A172 (cell line): ENCODE measurements at regions not wholly inside any gene's neighbourhood (a gene's known extent, or its start where the extent isn't known, plus 50 kb on each side); places are given as distances from the start of the nearest gene placed in this dataset.
"Not testable (repeated sequence)": the region's sequence is repeated elsewhere in the genome, so short reads cannot be mapped to it uniquely, and the experiment has no call there.

Experiments used
- DNase-seq: peaks from one replicate; pipeline ENCODE4 v3.0.0-alpha.2; 2015; ENCODE audit warnings: low spot score

DNA sequence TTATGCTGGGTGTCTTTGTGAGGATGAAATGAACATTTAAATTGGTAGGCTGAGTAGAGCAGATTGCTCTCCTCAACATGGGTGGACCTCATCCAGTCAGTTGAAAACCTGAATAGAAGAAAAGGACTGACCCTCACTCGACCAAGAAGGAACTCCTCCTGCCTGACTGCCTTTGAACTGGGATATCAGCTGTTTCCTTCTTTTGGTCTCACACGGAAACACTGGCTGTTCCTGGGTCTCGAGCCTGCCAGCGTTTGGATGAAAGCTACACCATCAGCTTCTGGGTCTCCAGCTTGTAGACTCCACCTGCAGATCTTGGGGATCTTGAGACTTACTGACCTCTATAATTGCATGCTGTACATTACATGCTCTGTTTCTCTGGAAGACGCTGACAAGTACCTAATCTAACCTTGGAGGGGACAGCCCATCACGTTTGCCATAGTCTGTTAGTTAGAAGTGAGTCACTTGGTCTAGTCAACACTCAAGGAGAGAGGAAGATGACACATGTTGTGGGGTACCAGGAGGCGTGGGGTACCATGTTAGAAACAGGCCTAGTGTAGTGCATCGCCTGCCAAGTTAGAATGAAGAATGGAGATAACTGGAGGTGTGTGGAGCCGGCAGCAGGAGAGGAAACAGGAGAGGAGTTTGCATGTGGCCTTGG, 267.0 kb downstream of the MREG start:
- DNase-seq, result no peak

DNA sequence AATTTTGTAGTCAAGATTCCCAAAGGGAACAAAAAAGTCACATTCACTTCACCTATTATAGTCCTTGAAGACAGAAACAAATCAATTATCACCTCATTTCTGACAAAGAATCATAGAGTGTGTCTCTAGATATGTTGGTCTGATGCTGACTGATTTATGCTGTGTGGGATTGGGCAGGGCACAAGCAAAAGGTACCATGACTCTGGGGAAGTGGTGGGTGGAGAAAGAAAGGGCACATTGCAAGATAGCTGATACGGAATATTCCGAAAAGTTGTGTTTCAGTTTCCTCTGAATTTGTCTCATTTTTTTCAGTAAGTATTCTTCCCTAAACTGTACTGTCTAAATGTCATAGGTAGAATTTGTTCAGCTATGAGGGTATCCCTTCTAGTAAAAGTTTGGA, 268.0 kb downstream of the MREG start:
- DNase-seq, result no peak

DNA sequence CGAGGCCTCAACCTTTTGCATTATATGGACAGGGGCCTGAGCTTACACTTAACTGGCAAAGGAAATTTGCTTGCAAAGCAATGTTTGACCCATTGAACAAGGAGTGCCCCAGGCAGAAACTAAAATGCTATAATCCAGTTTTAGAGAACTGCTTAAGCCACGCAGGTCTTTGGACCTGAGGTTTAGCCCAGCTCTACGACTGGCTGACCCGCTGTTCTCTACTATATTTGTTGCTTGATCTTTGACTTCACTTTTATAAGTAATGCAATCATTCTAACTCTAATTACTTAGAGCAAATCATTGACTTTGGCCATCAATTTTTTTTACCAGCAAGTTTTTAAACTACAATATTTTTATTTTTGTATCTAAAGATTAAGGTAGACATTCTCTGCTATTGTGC, 268.8 kb downstream of the MREG start:
- no peak for DNase-seq

DNA sequence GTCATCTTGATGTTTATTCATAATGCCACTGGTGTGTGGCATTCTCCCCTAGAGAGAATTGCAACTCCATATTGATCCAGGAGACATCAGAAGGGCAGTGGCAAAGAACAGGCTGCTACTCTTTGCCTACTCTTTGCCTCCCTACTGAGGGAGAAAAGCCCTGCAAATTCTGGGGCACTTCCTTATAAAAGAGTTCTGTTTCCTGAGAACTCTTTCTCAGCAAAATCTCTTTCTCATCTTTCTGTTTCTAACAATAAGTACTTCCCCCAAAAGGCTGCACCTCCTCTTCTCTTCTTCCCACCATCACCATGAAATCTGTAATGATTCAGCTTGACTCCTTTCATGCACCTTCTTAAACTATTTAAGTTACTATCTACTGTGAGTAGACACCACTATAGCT, 270.3 kb downstream of the MREG start:
- no peak for DNase-seq

DNA sequence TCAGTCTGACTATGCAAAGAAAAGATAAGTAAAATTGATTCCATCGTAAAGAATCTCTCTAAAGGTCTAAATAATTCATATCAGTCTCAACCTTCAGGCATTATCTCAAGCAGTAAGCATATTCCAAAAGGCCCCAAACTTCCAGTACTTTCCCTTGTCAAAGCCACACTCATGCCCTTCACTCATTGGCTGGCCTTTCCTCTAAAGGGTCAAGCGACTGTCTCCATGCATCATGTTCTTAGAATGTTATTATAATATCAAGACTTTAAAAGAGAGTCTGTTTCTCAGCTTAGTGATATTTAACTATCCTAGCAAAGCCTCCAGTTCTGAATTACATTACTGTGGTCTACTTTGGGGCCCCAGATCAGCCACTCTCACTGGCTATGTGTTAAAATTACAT, 271.3 kb downstream of the MREG start:
- DNase-seq, result no peak

DNA sequence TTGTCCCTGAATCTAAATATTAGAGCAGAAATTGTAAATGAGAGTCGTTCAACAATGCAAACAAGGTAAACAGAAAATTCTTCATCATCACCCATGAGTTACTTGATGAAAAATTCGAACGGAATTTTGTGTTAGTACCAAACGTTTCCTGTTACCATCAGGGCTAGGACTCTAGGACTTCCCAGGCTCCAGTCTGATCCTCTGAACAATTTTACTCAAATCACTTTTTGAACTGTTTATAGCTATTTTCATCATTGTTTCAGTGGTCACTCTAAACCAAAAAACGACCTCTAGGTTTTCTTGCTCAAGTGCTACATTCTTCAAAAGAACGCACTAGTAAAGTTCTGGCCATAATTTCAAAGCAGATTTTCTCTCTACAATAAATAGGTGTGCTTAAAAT, 273.3 kb downstream of the MREG start:
- no peak for DNase-seq

DNA sequence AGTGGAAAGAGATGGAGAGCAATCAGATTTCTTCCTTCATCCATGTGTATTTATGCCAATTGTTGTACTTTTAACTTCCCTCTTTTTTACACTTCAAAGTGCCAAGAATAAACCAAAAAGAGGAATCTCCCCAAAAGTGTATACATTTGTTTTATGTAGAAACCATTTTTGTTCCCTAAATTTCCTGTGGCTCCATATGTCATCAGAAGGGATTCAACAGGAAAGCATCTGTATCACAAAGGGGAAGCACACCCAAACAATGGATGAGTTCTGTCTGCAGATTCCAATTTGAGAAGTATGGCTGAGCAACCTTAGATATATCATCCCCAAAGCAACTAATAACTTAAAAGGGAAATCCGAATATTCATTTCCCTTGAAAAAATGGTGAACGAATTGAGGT, 275.0 kb downstream of the MREG start:
- no peak for DNase-seq

DNA sequence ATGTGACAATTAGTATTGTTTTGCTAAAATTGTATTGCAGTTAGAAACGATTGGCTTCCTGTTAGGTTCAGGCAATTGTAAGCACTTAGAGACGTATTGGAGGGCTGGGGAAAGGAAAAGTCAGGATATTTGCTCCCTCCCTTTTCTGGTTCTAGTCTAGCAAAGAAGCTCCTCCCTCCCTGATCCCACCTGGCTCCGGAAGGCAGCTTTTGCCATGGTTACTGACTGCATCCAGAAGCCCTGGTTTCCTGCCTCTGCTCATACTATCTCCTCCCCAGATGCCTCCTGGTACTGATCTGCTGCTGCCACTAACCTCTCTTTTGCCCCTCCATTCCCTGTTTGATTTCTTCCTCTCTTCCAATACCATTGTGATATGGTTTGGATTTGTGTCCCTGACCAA, 275.9 kb downstream of the MREG start:
- DNase-seq, result no peak

DNA sequence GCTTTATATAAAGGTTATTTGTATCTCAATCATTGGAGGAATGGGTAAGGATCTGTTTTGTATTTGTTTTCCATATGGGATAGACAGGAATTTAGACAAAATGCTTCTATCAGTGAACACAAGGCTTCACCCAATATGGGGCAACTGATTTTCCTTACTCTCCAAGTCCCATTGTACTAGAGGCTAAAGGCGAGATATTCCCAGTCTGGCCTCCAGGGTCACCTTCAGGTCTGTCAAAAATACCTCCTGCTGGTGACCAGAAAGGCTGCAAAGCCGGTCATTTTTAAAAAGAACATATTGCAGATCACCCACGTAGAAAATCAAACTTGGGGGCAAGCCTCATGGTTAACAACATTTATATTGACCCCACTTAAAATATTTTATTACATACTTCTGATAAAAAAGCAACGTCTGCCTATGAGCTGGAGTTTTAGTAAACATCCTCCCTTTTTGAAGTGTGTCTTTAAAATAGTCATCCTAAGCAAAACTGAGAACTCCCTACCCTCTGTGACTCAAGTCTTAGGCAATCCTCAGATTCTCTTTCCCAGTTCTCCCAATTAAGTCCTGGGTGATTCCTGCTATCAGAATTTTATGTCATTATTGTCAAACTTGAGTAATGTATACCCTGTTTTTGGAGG, 276.6 kb downstream of the MREG start:
- DNase-seq, result peak; percentile 22

DNA sequence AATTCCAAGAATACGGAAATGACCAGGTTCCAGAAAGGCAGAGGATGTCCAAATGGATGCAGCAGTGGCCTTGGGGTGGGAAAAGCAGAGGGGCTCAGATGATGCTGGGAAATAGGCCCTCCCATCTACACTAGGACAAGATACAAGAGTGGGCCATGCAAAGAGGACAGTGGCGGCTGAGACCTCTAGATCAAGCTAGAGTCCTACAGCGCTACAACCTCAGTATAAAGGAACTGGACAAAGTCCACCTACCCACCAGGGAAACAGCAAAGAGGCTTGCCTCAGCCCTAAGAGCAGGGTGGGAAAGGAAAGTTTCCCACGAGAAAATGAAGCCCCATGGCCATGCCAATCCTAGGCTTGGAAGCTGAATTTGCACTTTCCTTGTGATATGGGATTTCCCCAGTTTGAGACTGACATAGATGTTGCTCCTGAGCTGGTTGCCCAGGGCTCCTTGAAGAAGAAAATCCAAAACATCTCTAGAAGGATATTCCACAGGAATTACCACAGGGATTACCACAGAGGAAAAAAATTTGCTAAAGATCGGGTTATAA, 282.2 kb downstream of the MREG start:
- DNase-seq, result no peak

DNA sequence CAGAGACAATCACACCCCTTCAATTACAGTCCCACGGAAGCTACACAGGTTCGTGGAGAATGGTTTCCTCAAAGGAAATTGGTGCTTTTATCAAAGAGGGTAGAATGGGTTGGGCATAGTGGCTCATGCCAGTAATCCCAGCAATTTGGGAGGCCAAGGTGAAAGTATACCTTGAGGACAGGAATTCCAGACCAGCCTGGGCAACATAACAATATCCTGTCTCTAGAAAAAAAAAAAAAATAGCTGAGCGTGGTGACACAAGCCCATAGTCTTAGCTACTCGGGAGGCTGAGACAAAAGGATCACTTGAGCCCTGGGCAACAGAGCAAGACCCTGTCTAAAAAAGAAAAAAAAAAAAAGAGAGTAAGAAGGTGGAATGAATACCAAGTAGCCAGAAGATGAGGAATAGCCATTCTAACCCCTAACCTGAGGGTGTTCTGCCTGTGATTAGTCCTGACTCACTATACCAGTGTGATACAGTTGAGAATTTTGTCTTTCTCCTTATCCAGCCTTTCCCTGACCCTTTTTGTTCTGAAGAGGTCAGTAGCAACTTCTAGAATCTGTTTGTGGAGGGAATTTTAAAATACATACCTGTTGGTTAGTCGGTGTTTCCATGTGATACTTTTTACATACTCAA, 283.2 kb downstream of the MREG start:
- DNase-seq, result no peak

DNA sequence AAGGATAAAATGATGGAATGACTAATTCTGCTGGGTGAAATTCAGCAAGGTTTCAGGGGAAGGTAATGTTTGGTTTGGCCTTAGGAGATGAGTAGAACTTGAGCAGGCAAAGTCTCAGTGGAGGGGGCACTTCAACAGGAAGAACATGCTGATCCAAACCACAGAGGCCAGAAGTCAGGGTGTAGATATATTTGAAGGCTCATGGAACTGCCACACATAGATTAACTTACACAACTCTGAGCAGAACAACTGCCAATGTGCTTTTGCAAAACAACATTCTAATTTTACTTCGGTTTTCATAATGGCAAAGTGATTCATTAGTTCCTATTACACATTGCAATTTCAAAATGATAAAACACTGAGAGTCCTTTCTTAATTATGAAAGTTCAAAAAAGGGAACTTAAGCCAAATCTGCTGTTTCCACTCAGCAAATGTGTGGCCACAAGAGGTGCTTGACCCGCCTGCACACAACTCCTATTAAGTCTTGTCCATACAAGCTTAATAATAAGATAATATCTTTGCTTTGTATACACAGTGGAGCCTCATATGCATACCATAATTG, 284.8 kb downstream of the MREG start:
- DNase-seq, result peak; percentile 18

DNA sequence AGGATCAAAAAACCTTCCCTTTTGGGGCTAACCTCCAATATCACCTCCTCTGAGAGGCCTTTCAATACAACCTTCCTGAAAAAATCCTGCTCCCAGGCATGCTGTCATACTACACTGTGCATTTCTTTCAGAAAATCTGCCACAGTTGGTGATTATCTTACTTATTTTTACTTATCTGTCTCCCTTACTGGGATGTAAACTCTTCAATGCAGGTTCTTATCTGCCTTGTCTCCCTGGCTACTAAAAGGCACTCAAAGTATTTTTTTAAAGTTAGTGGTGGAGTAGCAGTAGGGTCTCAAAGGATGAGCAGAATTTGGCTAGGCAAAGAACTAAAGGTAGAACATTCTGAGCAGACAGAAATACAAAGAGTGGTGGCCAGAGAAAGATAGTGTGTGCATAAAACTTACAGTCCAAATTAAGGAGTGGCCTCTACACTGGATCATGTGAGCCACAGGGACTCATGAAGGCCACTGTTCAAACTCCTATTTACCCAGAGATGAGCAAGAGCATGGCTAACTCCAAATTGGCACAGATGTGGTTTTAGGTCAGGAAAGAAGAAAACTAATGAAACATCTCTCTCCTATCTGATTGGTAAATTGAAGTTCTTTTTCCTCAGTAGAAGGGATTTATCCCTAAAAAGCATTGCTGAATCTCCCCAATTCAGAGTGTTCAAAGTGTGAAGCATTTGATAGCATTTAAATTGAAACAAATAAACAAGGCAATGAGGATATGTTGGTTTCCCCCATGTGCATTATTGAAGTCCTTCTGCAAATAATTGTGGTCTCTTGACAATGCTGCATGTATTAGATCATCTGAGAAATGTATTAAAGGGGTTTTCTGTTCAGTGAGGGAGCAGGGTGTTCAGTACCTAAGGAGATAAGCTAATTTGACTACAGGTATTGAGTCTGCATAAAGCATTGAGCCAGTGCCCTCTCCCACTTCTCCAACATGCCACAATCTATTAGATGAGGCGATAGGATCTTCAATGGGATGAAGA, 285.5 kb downstream of the MREG start:
- no peak for DNase-seq

DNA sequence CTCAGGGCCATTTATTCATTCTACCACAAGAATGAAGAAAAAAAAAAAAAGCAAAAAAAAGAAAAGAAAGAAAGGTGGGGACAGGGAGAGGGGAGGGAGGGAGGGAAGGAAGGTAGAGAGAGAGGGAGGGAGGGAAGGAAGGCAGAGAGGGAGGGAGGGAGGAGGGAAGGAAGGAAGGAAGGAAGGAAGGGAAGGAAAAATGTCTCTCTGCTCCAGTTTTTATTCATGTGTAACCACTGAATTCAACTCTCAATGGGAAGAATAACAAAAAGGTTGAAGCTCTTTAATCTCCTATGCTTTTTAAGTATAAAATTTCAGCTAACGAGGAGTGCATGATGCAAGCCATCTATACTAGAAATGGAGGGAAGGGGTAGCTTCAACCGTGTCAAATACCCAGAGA, 287.3 kb downstream of the MREG start:
- no peak for DNase-seq

DNA sequence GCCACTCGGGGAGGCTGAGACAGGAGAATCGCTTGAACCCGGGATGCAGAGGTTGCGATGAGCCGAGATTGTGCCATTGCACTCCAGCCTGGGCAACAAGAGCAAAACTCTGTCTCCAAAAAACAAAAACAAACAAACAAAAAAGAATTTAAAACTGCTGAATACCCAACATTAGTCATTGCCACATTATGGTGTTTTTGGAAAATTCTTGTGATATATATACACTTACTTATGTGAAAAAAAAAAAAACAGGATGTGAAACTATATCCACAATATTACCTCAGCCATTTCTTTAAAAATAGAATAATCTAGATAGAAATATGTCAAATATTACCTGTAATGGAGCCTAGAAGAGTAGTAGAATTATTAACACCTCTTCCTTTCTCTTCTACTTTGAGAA, 288.3 kb upstream of the FN1 start:
- no peak for DNase-seq

DNA sequence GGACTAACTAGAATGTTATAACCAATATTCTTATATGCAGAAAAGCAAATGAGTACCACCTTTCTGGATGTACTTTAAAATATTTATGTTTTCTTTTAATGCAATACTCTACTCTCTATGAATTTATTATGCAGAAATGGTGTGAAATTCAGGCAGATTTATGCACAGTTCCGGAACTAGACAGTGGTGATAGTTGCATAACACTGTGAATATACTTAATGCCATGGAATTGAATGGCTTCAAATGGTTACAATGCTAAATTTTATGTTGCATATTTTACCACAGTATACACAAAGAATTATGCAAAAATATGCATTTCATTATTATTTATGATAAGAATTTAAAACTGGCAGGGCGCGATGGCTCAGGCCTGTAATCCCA, 287.8 kb upstream of the FN1 start:
- no peak for DNase-seq

DNA sequence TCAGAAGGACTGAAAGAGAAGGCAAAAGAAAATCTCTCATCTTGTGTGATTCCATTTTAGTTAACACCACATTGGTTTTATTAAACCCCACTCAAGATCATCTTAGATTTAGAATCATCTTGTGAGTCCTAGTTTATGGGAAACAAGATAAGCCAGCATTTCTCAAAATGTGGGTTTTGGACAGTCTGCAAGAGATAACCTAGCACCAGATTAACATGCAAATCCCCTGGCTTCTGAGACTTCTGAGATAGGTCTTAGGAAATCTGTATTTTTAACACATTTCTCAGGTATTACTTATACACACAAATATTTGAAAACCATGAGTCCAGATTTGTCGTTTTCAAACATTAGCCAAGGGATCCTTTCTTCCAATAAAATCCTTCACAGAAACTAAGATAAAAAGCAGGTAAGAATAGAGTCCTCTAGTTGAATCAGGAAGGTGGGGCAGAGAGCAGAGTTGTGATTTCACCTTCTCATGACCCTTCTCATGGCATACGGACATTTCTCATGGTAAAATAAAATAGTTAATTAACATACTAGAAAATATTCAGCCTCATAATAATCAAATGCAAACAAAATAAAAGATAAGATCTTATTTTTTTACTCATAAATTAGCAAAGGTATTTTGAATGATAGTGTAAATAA, 287.2 kb upstream of the FN1 start:
- no peak for DNase-seq

DNA sequence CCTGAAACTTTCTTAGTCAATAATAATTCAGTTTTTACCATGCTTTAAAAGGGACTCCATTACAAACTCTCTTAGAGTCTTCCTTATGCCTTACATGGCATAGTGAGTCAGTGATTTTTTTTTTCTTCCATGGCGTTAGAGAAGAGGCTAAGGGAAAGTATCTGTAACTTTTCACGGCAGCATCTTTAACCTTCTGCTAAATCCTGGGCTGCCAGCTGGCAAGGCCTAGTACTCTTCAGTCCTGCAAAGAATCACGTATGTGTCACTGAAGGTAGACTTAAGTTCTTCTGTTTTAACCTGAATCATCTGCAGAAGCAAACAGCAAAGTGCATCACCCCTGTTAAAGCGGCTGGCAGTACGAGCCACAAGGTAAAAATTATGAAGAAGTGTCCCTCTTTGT, 286.3 kb upstream of the FN1 start:
- no peak for DNase-seq

DNA sequence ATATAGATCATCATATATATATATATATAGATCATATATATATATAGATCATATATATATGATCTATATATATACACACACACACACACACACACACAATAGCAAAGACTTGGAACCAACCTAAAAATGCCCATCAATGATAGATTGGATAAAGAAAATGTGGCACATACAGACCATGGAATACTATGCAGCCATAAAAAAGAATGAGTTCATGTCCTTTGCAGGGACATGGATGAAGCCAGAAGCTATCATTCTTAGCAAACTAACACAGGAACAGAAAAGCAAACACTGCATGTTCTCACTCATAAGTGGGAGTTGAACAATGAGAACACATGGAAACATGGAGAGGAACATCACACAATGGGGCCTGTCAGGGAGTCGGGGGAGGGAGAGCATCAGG, 285.6 kb upstream of the FN1 start:
- DNase-seq, result not testable (repeated sequence)

DNA sequence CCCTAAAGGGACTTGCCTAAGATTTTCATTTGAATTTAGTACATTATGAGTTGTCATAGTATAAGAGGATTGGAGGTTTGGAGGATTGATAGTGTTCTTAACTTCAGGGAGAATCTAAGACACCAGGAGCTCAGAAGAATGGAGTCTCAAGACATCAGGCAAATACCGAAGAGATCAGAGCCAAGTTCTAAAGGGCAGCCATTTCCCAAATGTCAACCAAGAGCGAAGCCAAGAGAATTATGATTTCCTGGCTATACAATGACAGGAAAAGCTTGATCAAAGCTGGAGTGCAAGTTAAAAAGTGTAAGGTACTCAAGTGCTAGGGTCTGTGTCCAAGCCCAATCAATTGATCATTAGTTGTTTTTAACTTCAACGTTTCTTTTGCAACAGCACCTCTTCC, 283.0 kb upstream of the FN1 start:
- no peak for DNase-seq

DNA sequence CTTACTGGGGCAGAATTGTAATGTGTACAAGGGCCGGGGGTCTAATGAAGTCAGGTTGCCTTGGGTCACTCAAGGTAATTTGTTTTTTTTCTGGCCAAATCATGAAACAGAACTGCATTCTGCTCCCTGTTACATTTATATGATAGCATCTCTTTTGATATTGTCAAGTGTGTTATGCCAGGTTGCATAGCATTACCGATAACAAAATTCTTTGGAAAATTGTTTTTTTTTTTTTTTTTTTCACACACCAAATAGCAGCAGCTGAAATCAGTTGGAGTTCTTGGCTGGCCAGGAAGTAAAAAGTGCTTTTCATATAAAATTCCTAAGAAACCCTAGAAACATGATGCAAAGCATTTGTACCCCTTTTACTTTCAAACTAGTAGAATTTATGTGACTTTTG, 282.6 kb upstream of the FN1 start:
- no peak for DNase-seq
